ENCODE measurements at regions not wholly inside any gene's neighbourhood (a gene's known extent, or its start where the extent isn't known, plus 50 kb on each side); places are given as distances from the start of the nearest gene placed in this dataset.

GRCh38 chr20:1798982-1799381 is 96.2 kb upstream of the SIRPA start:
- intact Hi-C loops (cut with micrococcal nuclease; ENCODE audit: unreplicated experiment) = no loop called here
- DNase-seq (ENCODE audit: low spot score) = no peak
- no peak for TF ChIP-seq CTCF (conservative IDR thresholded peaks at IDR 0.05; ENCODE audit: low read depth, low read length)
- TF ChIP-seq EZH2 (IDR thresholded peaks at IDR 0.05; ENCODE audit: borderline replicate concordance, low read depth, low read length, poor library complexity, severe bottlenecking) = no peak
- ChIA-PET POLR2A (ENCODE audit: low non-redundant PET) (no interaction called here), CTCF (no interaction called here)
- Histone ChIP-seq H3K27ac (ENCODE audit: low read depth, low read length, poor library complexity, severe bottlenecking) (no peak overlapping the region), H3K36me3 (ENCODE audit: insufficient read depth, low read length, poor library complexity, severe bottlenecking) (no peaks in the 10 kb centered on the region), H3K9me3 (ENCODE audit: low read depth, low read length, poor library complexity, severe bottlenecking) (no peaks in the 10 kb centered on the region), H3K27me3 (replicated peaks; ENCODE audit: insufficient read depth, low read depth, low read length, poor library complexity) (no peaks in the 10 kb centered on the region), H3K4me3 (ENCODE audit: low read depth, low read length, poor library complexity, severe bottlenecking) (no peak overlapping the region), H3K4me1 (ENCODE audit: insufficient read depth, low read length, poor library complexity, severe bottlenecking) (peaks cover 24% of the 10 kb centered on the region)
- no TSS peak for BruUV-seq (replicated peaks)

- ChIA-PET CTCF (no interaction called here), POLR2A (ENCODE audit: low non-redundant PET) (no interaction called here)
- no peaks in the 10 kb centered on the region for H3K9me3 ChIP-seq (ENCODE audit: low read depth, low read length, poor library complexity, severe bottlenecking)
- intact Hi-C loops (cut with micrococcal nuclease; ENCODE audit: unreplicated experiment) = no loop called here
- peaks cover 10% of the 10 kb centered on the region for H3K4me1 ChIP-seq (ENCODE audit: insufficient read depth, low read length, poor library complexity, severe bottlenecking)
- no TSS peak for BruUV-seq (replicated peaks)
- H3K36me3 ChIP-seq (ENCODE audit: insufficient read depth, low read length, poor library complexity, severe bottlenecking) = no peaks in the 10 kb centered on the region
- no peaks in the 10 kb centered on the region for H3K27me3 ChIP-seq (replicated peaks; ENCODE audit: insufficient read depth, low read depth, low read length, poor library complexity)
- TF ChIP-seq CTCF (conservative IDR thresholded peaks at IDR 0.05; ENCODE audit: low read depth, low read length) = no peak
- TF ChIP-seq EZH2 (IDR thresholded peaks at IDR 0.05; ENCODE audit: borderline replicate concordance, low read depth, low read length, poor library complexity, severe bottlenecking) = no peak
- no peak overlapping the region for H3K4me3 ChIP-seq (ENCODE audit: low read depth, low read length, poor library complexity, severe bottlenecking)
- no peak overlapping the region for H3K27ac ChIP-seq (ENCODE audit: low read depth, low read length, poor library complexity, severe bottlenecking)
- no peak for DNase-seq (ENCODE audit: low spot score)
Observed at GRCh38 chr20:1793821-1794220, 101.4 kb upstream of the SIRPA start.

GRCh38 chr20:1792274-1792673 is 102.9 kb upstream of the SIRPA start:
- peak; percentile 45 for DNase-seq (ENCODE audit: low spot score)
- no TSS peak for BruUV-seq (replicated peaks)
- ChIA-PET CTCF (no interaction called here), POLR2A (ENCODE audit: low non-redundant PET) (no interaction called here)
- intact Hi-C loops (cut with micrococcal nuclease; ENCODE audit: unreplicated experiment) = no loop called here
- Histone ChIP-seq H3K4me1 (ENCODE audit: insufficient read depth, low read length, poor library complexity, severe bottlenecking) (peaks cover 10% of the 10 kb centered on the region), H3K36me3 (ENCODE audit: insufficient read depth, low read length, poor library complexity, severe bottlenecking) (no peaks in the 10 kb centered on the region), H3K4me3 (ENCODE audit: low read depth, low read length, poor library complexity, severe bottlenecking) (no peak overlapping the region), H3K9me3 (ENCODE audit: low read depth, low read length, poor library complexity, severe bottlenecking) (no peaks in the 10 kb centered on the region), H3K27ac (ENCODE audit: low read depth, low read length, poor library complexity, severe bottlenecking) (no peak overlapping the region), H3K27me3 (replicated peaks; ENCODE audit: insufficient read depth, low read depth, low read length, poor library complexity) (no peaks in the 10 kb centered on the region)
- TF ChIP-seq EZH2 (IDR thresholded peaks at IDR 0.05; ENCODE audit: borderline replicate concordance, low read depth, low read length, poor library complexity, severe bottlenecking) (no peak), CTCF (conservative IDR thresholded peaks at IDR 0.05; ENCODE audit: low read depth, low read length) (no peak)
